ENCODE measurements at regions not wholly inside any gene's neighbourhood (a gene's known extent, or its start where the extent isn't known, plus 50 kb on each side); places are given as distances from the start of the nearest gene placed in this dataset.

GRCh38 chr3:13135811-13136321 is 62.6 kb upstream of the IQSEC1 start:
- Mint-ChIP-seq H3K4me1 (ENCODE audit: low read depth) (no peaks in the 10 kb centered on the region), H3K27ac (no peak overlapping the region), H3K9me3 (no peaks in the 10 kb centered on the region), H3K36me3 (ENCODE audit: low read depth) (no peaks in the 10 kb centered on the region), H3K4me3 (no peak overlapping the region), H3K27me3 (peaks cover 8% of the 10 kb centered on the region)
- DNase-seq, result no peak

GRCh38 chr3:13135251-13135810 is 62.1 kb upstream of the IQSEC1 start:
- no peaks in the 10 kb centered on the region for H3K36me3 Mint-ChIP-seq (ENCODE audit: low read depth)
- DNase-seq, result no peak
- H3K9me3 Mint-ChIP-seq, result no peaks in the 10 kb centered on the region
- H3K4me3 Mint-ChIP-seq, result no peak overlapping the region
- H3K27me3 Mint-ChIP-seq, result peaks cover 8% of the 10 kb centered on the region
- H3K27ac Mint-ChIP-seq, result no peak overlapping the region
- H3K4me1 Mint-ChIP-seq (ENCODE audit: low read depth), result no peaks in the 10 kb centered on the region

- Mint-ChIP-seq H3K27ac (no peak overlapping the region), H3K36me3 (ENCODE audit: low read depth) (no peaks in the 10 kb centered on the region), H3K4me3 (no peak overlapping the region), H3K4me1 (ENCODE audit: low read depth) (no peaks in the 10 kb centered on the region), H3K27me3 (peaks cover 4% of the 10 kb centered on the region), H3K9me3 (no peaks in the 10 kb centered on the region)
- DNase-seq, result no peak
These were observed 61.6 kb upstream of the IQSEC1 start for GRCh38 chr3:13134879-13135206.

GRCh38 chr3:13134166-13134878 is 61.1 kb upstream of the IQSEC1 start:
- no peak for DNase-seq
- no peaks in the 10 kb centered on the region for H3K36me3 Mint-ChIP-seq (ENCODE audit: low read depth)
- no peaks in the 10 kb centered on the region for H3K9me3 Mint-ChIP-seq
- H3K4me1 Mint-ChIP-seq (ENCODE audit: low read depth), result no peaks in the 10 kb centered on the region
- no peak overlapping the region for H3K4me3 Mint-ChIP-seq
- no peaks in the 10 kb centered on the region for H3K27me3 Mint-ChIP-seq
- H3K27ac Mint-ChIP-seq, result no peak overlapping the region

- Mint-ChIP-seq H3K4me1 (ENCODE audit: low read depth) (no peaks in the 10 kb centered on the region), H3K4me3 (no peak overlapping the region), H3K27ac (no peak overlapping the region), H3K9me3 (no peaks in the 10 kb centered on the region), H3K27me3 (no peaks in the 10 kb centered on the region), H3K36me3 (ENCODE audit: low read depth) (no peaks in the 10 kb centered on the region)
- DNase-seq, result no peak
These were observed 60.3 kb upstream of the IQSEC1 start for GRCh38 chr3:13133471-13133981.

- Mint-ChIP-seq H3K27me3 (no peaks in the 10 kb centered on the region), H3K4me3 (no peak overlapping the region), H3K9me3 (no peaks in the 10 kb centered on the region), H3K36me3 (ENCODE audit: low read depth) (no peaks in the 10 kb centered on the region), H3K27ac (no peak overlapping the region), H3K4me1 (ENCODE audit: low read depth) (no peaks in the 10 kb centered on the region)
- DNase-seq, result no peak
These were observed 59.6 kb upstream of the IQSEC1 start for GRCh38 chr3:13132731-13133410.

GRCh38 chr3:13132281-13132680 is 59.1 kb upstream of the IQSEC1 start:
- H3K27ac Mint-ChIP-seq, result no peak overlapping the region
- no peaks in the 10 kb centered on the region for H3K4me1 Mint-ChIP-seq (ENCODE audit: low read depth)
- H3K9me3 Mint-ChIP-seq, result no peaks in the 10 kb centered on the region
- H3K36me3 Mint-ChIP-seq (ENCODE audit: low read depth), result no peaks in the 10 kb centered on the region
- H3K4me3 Mint-ChIP-seq, result no peak overlapping the region
- H3K27me3 Mint-ChIP-seq, result no peaks in the 10 kb centered on the region
- DNase-seq, result no peak

- no peak overlapping the region for H3K4me3 Mint-ChIP-seq
- H3K27ac Mint-ChIP-seq, result no peak overlapping the region
- no peaks in the 10 kb centered on the region for H3K4me1 Mint-ChIP-seq (ENCODE audit: low read depth)
- no peak for DNase-seq
- no peaks in the 10 kb centered on the region for H3K27me3 Mint-ChIP-seq
- no peaks in the 10 kb centered on the region for H3K9me3 Mint-ChIP-seq
- H3K36me3 Mint-ChIP-seq (ENCODE audit: low read depth), result no peaks in the 10 kb centered on the region
These were observed 57.4 kb upstream of the IQSEC1 start for GRCh38 chr3:13130464-13131193.

GRCh38 chr3:13125092-13126015 is 52.1 kb upstream of the IQSEC1 start:
- no peak overlapping the region for H3K4me3 Mint-ChIP-seq
- no peak for DNase-seq
- no peaks in the 10 kb centered on the region for H3K36me3 Mint-ChIP-seq (ENCODE audit: low read depth)
- no peaks in the 10 kb centered on the region for H3K4me1 Mint-ChIP-seq (ENCODE audit: low read depth)
- no peaks in the 10 kb centered on the region for H3K27me3 Mint-ChIP-seq
- no peaks in the 10 kb centered on the region for H3K9me3 Mint-ChIP-seq
- no peak overlapping the region for H3K27ac Mint-ChIP-seq

- Mint-ChIP-seq H3K27ac (no peak overlapping the region), H3K9me3 (no peaks in the 10 kb centered on the region), H3K4me3 (no peak overlapping the region), H3K27me3 (no peaks in the 10 kb centered on the region), H3K4me1 (ENCODE audit: low read depth) (no peaks in the 10 kb centered on the region), H3K36me3 (ENCODE audit: low read depth) (no peaks in the 10 kb centered on the region)
- DNase-seq, result no peak
These were observed 51.4 kb upstream of the IQSEC1 start for GRCh38 chr3:13124631-13125030.

- no peaks in the 10 kb centered on the region for H3K36me3 Mint-ChIP-seq (ENCODE audit: low read depth)
- no peak overlapping the region for H3K4me3 Mint-ChIP-seq
- no peak overlapping the region for H3K27ac Mint-ChIP-seq
- no peak for DNase-seq
- H3K4me1 Mint-ChIP-seq (ENCODE audit: low read depth), result no peaks in the 10 kb centered on the region
- no peaks in the 10 kb centered on the region for H3K9me3 Mint-ChIP-seq
- H3K27me3 Mint-ChIP-seq, result no peaks in the 10 kb centered on the region
These were observed 50.5 kb upstream of the IQSEC1 start for GRCh38 chr3:13123765-13124164.

- Mint-ChIP-seq H3K4me1 (ENCODE audit: low read depth) (no peaks in the 10 kb centered on the region), H3K27ac (no peak overlapping the region), H3K36me3 (ENCODE audit: low read depth) (no peaks in the 10 kb centered on the region), H3K9me3 (no peaks in the 10 kb centered on the region), H3K27me3 (no peaks in the 10 kb centered on the region), H3K4me3 (no peak overlapping the region)
- DNase-seq, result no peak
These were observed 49.9 kb upstream of the IQSEC1 start for GRCh38 chr3:13123013-13123654.
